Nephron (organoid): ENCODE measurements at regions not wholly inside any gene's neighbourhood (a gene's known extent, or its start where the extent isn't known, plus 50 kb on each side); places are given as distances from the start of the nearest gene placed in this dataset.
A peak's percentile ranks its signal among the peaks of the same experiment; 100 is the strongest.

ENCODE experiments used
- H3K27ac Mint-ChIP-seq, 3 experiments: 2 replicates each; pipeline ENCODE4 v1.8.0; 2020; ENCODE audit warnings: mixed read lengths in 3 of 3, mild to moderate bottlenecking in 2 of 3, moderate library complexity in 1 of 3
- H3K27me3 Mint-ChIP-seq: 2 replicates; pipeline ENCODE4 v1.8.0; 2021; ENCODE audit warnings: low read depth, mild to moderate bottlenecking, moderate library complexity, mixed read lengths
- H3K36me3 Mint-ChIP-seq: 2 replicates; pipeline ENCODE4 v1.8.0; 2020; ENCODE audit warnings: low read depth, mixed read lengths
- H3K4me1 Mint-ChIP-seq: 2 replicates; pipeline ENCODE4 v1.8.0; 2020; ENCODE audit warnings: mixed read lengths
- H3K4me3 Mint-ChIP-seq, 3 experiments: 2 replicates each; pipeline ENCODE4 v1.8.0; 2020; ENCODE audit warnings: mild to moderate bottlenecking in 3 of 3, mixed read lengths in 3 of 3, moderate library complexity in 2 of 3
- H3K9me3 Mint-ChIP-seq: 2 replicates; pipeline ENCODE4 v1.8.0; 2020; ENCODE audit warnings: mixed read lengths
- TF ChIP-seq, protein P1 (sequence below), 3 experiments: fragments of 200-600 bp; sonication (generic); IDR thresholded peaks; one replicate each; pipeline ENCODE4 v1.5.0; 2021; ENCODE audit warnings: antibody characterized with exemption in 3 of 3; ENCODE audit not compliant: unreplicated experiment in 3 of 3

DNA sequence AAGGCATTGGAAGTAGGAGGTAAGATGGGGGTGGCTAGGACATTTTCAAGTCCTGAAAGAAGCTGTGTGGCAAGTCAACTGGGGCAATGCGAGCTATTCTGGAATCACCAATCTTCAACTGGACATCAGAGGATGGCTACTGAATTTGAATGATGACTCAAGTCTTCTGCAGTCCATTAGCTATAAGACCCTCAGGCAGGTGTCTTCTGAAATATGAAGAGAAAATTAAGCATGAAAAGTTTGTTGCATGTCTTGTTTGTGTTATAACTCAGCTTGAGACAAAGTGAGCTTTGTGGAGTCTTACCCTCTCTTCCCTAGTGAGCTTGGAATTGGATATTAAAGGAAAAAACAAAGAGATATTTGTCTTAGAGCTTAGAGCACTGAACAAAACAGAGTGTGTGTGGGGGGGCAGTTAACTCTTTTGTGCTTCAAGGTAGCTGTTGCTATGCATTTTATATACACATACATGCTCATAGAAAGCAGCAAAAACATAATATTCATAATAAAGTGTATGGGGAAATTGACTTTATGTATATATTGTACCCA, 979.1 kb downstream of the MCTP2 start:
- Mint-ChIP-seq H3K4me3 (no peak overlapping the region), H3K36me3 (peaks cover 22% of the 10 kb centered on the region), H3K4me1 (no peaks in the 10 kb centered on the region), H3K27ac (no peak overlapping the region), H3K27me3 (no peaks in the 10 kb centered on the region), H3K9me3 (peaks cover 22% of the 10 kb centered on the region)
- TF ChIP-seq, protein P1, sequence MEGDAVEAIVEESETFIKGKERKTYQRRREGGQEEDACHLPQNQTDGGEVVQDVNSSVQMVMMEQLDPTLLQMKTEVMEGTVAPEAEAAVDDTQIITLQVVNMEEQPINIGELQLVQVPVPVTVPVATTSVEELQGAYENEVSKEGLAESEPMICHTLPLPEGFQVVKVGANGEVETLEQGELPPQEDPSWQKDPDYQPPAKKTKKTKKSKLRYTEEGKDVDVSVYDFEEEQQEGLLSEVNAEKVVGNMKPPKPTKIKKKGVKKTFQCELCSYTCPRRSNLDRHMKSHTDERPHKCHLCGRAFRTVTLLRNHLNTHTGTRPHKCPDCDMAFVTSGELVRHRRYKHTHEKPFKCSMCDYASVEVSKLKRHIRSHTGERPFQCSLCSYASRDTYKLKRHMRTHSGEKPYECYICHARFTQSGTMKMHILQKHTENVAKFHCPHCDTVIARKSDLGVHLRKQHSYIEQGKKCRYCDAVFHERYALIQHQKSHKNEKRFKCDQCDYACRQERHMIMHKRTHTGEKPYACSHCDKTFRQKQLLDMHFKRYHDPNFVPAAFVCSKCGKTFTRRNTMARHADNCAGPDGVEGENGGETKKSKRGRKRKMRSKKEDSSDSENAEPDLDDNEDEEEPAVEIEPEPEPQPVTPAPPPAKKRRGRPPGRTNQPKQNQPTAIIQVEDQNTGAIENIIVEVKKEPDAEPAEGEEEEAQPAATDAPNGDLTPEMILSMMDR (IDR thresholded peaks at IDR 0.05; ENCODE audit: unreplicated experiment in 3 of 3): no peak

DNA sequence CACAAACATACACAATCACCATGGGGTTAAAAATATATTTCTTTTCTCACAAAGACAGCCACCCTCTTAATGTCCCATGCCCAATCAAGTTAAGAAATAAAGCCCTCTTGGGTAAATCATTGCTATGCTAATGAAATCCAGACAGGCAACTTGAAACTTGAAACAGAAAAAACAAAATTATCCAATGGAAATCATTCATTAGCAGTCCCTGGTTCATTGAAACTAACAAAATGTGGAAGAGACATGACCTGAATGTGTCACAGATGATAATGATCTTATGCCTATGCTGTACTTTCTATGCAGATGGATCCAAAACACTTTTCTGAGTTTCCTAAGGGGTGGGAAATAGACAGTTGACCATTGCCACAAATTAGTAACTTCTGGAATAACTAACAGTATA, 983.7 kb downstream of the MCTP2 start:
- Mint-ChIP-seq H3K4me1 (no peaks in the 10 kb centered on the region), H3K27me3 (no peaks in the 10 kb centered on the region), H3K4me3 (no peak overlapping the region), H3K9me3 (peaks cover 15% of the 10 kb centered on the region), H3K36me3 (peaks cover 19% of the 10 kb centered on the region), H3K27ac (peak overlapping the region in 2 of 3 experiments; percentile 11 to 55)
- TF ChIP-seq, protein P1 (IDR thresholded peaks at IDR 0.05; ENCODE audit: unreplicated experiment in 3 of 3): no peak

DNA sequence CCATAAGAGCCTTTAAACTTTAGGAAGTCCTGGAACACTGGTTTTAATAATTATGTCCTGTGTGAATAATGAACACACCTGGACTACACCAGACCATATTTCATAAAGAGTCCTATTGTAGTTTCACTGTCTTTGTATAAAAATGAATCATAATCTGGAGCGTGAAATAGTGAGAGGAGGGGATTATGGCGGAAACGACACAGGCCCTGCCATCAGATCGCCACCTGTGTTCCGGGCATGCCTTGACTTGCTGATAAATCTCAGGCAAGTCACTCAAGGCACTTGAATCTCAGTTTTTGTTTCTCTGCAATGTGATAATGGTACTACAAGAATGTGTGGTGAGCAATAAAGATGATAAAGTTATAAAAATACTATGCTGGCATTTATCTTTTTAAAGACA, 995.5 kb downstream of the MCTP2 start:
- H3K27me3 Mint-ChIP-seq: no peaks in the 10 kb centered on the region
- no peak overlapping the region for H3K4me3 Mint-ChIP-seq
- peaks cover 14% of the 10 kb centered on the region for H3K36me3 Mint-ChIP-seq
- TF ChIP-seq, protein P1 (IDR thresholded peaks at IDR 0.05; ENCODE audit: unreplicated experiment in 3 of 3): no peak
- H3K4me1 Mint-ChIP-seq: no peaks in the 10 kb centered on the region
- H3K9me3 Mint-ChIP-seq: peaks cover 30% of the 10 kb centered on the region
- H3K27ac Mint-ChIP-seq: no peak overlapping the region

DNA sequence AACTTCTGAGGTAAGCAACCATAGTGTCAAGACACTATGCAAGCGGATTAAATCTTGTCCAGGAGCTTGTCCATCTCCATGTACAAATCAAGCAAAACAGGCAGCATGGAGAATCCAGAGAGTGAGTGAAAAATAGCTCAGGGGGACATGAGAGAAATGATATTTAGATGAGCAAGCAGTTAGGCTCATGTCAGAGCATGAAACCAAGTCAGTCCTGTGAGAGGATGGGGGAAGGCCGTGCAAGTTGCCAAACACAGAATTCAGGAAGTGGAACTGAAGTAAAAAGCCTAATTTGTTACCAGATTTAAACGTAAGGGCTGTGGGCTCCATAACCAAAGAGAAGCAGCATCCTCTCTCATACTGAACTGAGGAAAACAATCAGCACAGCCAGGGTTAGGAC, 995.9 kb downstream of the MCTP2 start:
- peaks cover 18% of the 10 kb centered on the region for H3K36me3 Mint-ChIP-seq
- no peak overlapping the region for H3K4me3 Mint-ChIP-seq
- no peaks in the 10 kb centered on the region for H3K27me3 Mint-ChIP-seq
- no peaks in the 10 kb centered on the region for H3K4me1 Mint-ChIP-seq
- TF ChIP-seq, protein P1 (IDR thresholded peaks at IDR 0.05; ENCODE audit: unreplicated experiment in 3 of 3): no peak
- H3K27ac Mint-ChIP-seq: no peak overlapping the region
- H3K9me3 Mint-ChIP-seq: peaks cover 30% of the 10 kb centered on the region

DNA sequence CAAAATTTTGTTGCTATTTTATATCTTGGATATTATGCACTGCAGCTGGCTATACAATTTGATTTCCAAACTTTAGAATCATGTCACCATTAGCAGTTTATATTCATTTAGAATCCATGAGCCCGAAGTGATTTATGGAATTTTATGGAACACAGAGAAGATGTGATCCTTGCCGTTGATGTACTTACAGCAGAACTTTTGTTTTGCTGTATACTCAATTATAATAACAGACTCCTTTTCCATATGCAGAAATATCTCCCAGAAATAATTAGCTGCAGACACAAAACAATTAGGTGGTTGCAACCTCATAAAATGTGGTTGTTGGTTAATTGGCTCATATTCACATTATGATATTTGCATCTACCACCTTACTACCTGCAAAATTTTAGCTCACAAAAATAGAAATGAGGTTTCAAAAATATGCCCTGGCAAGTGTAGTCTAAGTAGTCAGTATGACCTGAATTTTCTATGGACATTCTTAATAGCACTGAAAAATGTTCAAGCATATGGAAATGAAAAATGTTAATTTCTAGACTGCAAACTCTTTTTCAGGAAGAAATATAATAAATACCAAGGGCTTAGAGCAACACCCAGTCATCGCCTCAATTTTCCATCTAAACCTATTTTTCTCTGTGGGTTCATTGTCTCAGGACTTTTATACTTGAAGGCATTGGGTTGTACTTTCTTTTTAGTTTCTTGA, 997.6 kb downstream of the MCTP2 start:
- peaks cover 34% of the 10 kb centered on the region for H3K9me3 Mint-ChIP-seq
- no peaks in the 10 kb centered on the region for H3K27me3 Mint-ChIP-seq
- H3K4me1 Mint-ChIP-seq: no peaks in the 10 kb centered on the region
- H3K4me3 Mint-ChIP-seq: no peak overlapping the region
- TF ChIP-seq, protein P1 (IDR thresholded peaks at IDR 0.05; ENCODE audit: unreplicated experiment in 3 of 3): no peak
- peaks cover 29% of the 10 kb centered on the region for H3K36me3 Mint-ChIP-seq
- no peak overlapping the region for H3K27ac Mint-ChIP-seq

DNA sequence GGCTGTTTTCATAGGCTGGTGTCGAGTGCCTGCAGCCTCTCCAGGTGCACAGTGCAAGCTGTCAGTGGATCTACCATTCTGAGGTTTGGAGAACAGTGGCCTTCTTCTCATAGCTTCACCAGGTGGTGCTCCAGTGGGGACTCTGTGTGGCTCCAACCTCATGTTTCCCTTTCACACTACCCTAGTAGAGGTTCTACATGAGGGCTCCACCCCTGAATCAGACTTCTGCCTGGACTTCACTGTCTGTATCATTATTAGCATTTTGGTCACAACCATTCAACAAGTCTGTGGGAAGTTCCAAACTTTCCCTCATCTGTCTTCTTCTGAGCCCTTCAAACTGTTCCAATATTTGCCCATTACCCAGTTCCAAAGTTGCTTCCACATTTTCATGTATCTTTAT, 1003.7 kb downstream of the MCTP2 start:
- Mint-ChIP-seq H3K27ac (no peak overlapping the region), H3K27me3 (no peaks in the 10 kb centered on the region), H3K36me3 (peaks cover 47% of the 10 kb centered on the region), H3K9me3 (peaks cover 51% of the 10 kb centered on the region), H3K4me3 (no peak overlapping the region), H3K4me1 (no peaks in the 10 kb centered on the region)
- TF ChIP-seq, protein P1 (IDR thresholded peaks at IDR 0.05; ENCODE audit: unreplicated experiment in 3 of 3): no peak
